ENCODE measurements at regions not wholly inside any gene's neighbourhood (a gene's known extent, or its start where the extent isn't known, plus 50 kb on each side); places are given as distances from the start of the nearest gene placed in this dataset.

GRCh38 chr13:97798171-97798821 lies 155.2 kb upstream of the IPO5 start:
- no peak for DNase-seq

- DNase-seq, result no peak
These were observed 154.6 kb upstream of the IPO5 start for GRCh38 chr13:97798836-97799235.

GRCh38 chr13:97802213-97802612 lies 151.3 kb upstream of the IPO5 start:
- no peak for DNase-seq

- DNase-seq, result no peak
These were observed 143.9 kb upstream of the IPO5 start for GRCh38 chr13:97809576-97809975.

GRCh38 chr13:97810152-97810551 lies 143.3 kb upstream of the IPO5 start:
- DNase-seq, result no peak

- no peak for DNase-seq
These were observed 131.1 kb upstream of the IPO5 start for GRCh38 chr13:97822377-97822776.

- no peak for DNase-seq
These were observed 127.0 kb upstream of the IPO5 start for GRCh38 chr13:97826421-97827012.

GRCh38 chr13:97834250-97834649 lies 119.2 kb upstream of the IPO5 start:
- DNase-seq, result no peak

- no peak for DNase-seq
These were observed 110.3 kb upstream of the IPO5 start for GRCh38 chr13:97843189-97843588.

GRCh38 chr13:97844151-97844550 lies 109.3 kb upstream of the IPO5 start:
- no peak for DNase-seq

GRCh38 chr13:97848886-97849285 lies 104.6 kb upstream of the IPO5 start:
- no peak for DNase-seq

- no peak for DNase-seq
These were observed 104.2 kb upstream of the IPO5 start for GRCh38 chr13:97849305-97849704.

GRCh38 chr13:97851269-97851668 lies 102.2 kb upstream of the IPO5 start:
- no peak for DNase-seq

- no peak for DNase-seq
These were observed 101.1 kb upstream of the IPO5 start for GRCh38 chr13:97852181-97852874.

- no peak for DNase-seq
These were observed 99.9 kb upstream of the IPO5 start for GRCh38 chr13:97853550-97853949.

- DNase-seq, result peak; percentile 5
These were observed 97.7 kb upstream of the IPO5 start for GRCh38 chr13:97855570-97856303.

- no peak for DNase-seq
These were observed 97.2 kb upstream of the IPO5 start for GRCh38 chr13:97856304-97856675.

GRCh38 chr13:97858161-97858560 lies 95.3 kb upstream of the IPO5 start:
- no peak for DNase-seq

GRCh38 chr13:97866346-97866745 lies 87.1 kb upstream of the IPO5 start:
- DNase-seq, result no peak

GRCh38 chr13:97866751-97867150 lies 86.7 kb upstream of the IPO5 start:
- DNase-seq, result no peak

GRCh38 chr13:97873398-97873797 lies 80.1 kb upstream of the IPO5 start:
- DNase-seq, result no peak

- no peak for DNase-seq
These were observed 78.3 kb upstream of the IPO5 start for GRCh38 chr13:97875218-97875617.

GRCh38 chr13:97875911-97876310 lies 77.6 kb upstream of the IPO5 start:
- DNase-seq, result no peak
